Endothelial cell of umbilical vein (primary cell): ENCODE measurements at regions not wholly inside any gene's neighbourhood (a gene's known extent, or its start where the extent isn't known, plus 50 kb on each side); places are given as distances from the start of the nearest gene placed in this dataset.

ENCODE experiments used
- BruUV-seq: library from RNA; stranded (reverse); fragments of 400-500 nt; replicated peaks from 2 replicates; lab custom pipeline; 2021; lab: Mats Ljungman, UMichigan
- CTCF ChIA-PET: fragments of 300-600, 350-600 bp; sonication (Branson Sonifier 250); formaldehyde crosslinking; loops from one replicate; lab custom pipeline; 2021; ENCODE audit warnings: antibody characterized with exemption, inconsistent platforms; lab: Charles Lee
- POLR2A ChIA-PET: fragments of 300-600, 350-600 bp; sonication (Branson Sonifier 250); formaldehyde crosslinking; loops from one replicate; lab custom pipeline; 2021; ENCODE audit warnings: antibody characterized with exemption, inconsistent platforms; lab: Charles Lee
- DNase-seq: peaks from one replicate; pipeline ENCODE4 v3.0.0-alpha.2; 2011; ENCODE audit warnings: low read depth, low spot score
- FAIRE-seq: peaks from 2 replicates; lab custom pipeline; 2011; peaks lifted over from hg19 to GRCh38; lab: Jason Lieb, UNC
- H2AFZ ChIP-seq: 2 replicates; pipeline ENCODE4 v1.6.0; 2012; ENCODE audit warnings: low read depth, low read length, control low read depth, inconsistent platforms
- H3K27ac ChIP-seq: 2 replicates; pipeline ENCODE4 v1.5.1; 2011; ENCODE audit warnings: low read depth, mild to moderate bottlenecking, control low read depth, low read length, moderate library complexity; ENCODE audit not compliant: insufficient read depth
- H3K27me3 ChIP-seq, 2 experiments: 2 replicates each; pipeline versions ENCODE4 v1.6.0 to v1.6.1; 2011; ENCODE audit warnings: low read length in 2 of 2, mixed read lengths in 1 of 2; ENCODE audit not compliant: control insufficient read depth in 2 of 2, insufficient read depth in 2 of 2
- H3K36me3 ChIP-seq, 2 experiments: 2 replicates in 1 of 2; 3 replicates in 1 of 2; pipeline ENCODE4 v1.5.1; 2011; ENCODE audit warnings: low read length in 2 of 2, mild to moderate bottlenecking in 1 of 2, moderate library complexity in 1 of 2; ENCODE audit not compliant: control insufficient read depth in 2 of 2, insufficient read depth in 2 of 2; ENCODE audit errors: extremely low read depth in 1 of 2
- H3K4me1 ChIP-seq: 3 replicates; pipeline ENCODE4 v1.5.1; 2011; ENCODE audit warnings: mild to moderate bottlenecking, low read length; ENCODE audit not compliant: control insufficient read depth, insufficient read depth; ENCODE audit errors: extremely low read depth
- H3K4me2 ChIP-seq: 2 replicates; pipeline ENCODE4 v1.6.1; 2011; ENCODE audit warnings: low read length, control low read depth, mixed read lengths; ENCODE audit not compliant: insufficient read depth
- H3K4me3 ChIP-seq, 3 experiments: fragments of 200-600 bp in 1 of 3; sonication (generic), shearing (Covaris generic) in 1 of 3; replicated peaks in 1 of 3; 2 replicates each; pipeline ENCODE4 v1.5.1; 2011 to 2016; ENCODE audit warnings: control low read depth in 3 of 3, low read length in 3 of 3, mild to moderate bottlenecking in 2 of 3, inconsistent platforms in 1 of 3, low read depth in 1 of 3, moderate library complexity in 1 of 3; ENCODE audit not compliant: insufficient read depth in 1 of 3
- H3K79me2 ChIP-seq: 2 replicates; pipeline ENCODE4 v1.6.0; 2012; ENCODE audit warnings: low read length, inconsistent platforms; ENCODE audit not compliant: control insufficient read depth, insufficient read depth
- H3K9ac ChIP-seq: replicated peaks from 2 replicates; pipeline ENCODE3; 2011; ENCODE audit warnings: low read length, control low read depth; ENCODE audit not compliant: insufficient read depth; ENCODE audit errors: extremely low read depth
- H3K9me1 ChIP-seq: replicated peaks from 3 replicates; pipeline ENCODE4 v1.6.0; 2011; ENCODE audit warnings: mild to moderate bottlenecking, low read length; ENCODE audit not compliant: control insufficient read depth, insufficient read depth; ENCODE audit errors: extremely low read depth
- H3K9me3 ChIP-seq: replicated peaks from 2 replicates; pipeline ENCODE4 v1.5.1; 2012; ENCODE audit warnings: low read length, inconsistent platforms; ENCODE audit not compliant: control insufficient read depth, insufficient read depth
- H4K20me1 ChIP-seq: replicated peaks from 2 replicates; pipeline ENCODE3; 2011; ENCODE audit warnings: mild to moderate bottlenecking, low read length; ENCODE audit not compliant: control insufficient read depth, insufficient read depth; ENCODE audit errors: extremely low read depth
- EZH2 ChIP-seq: IDR thresholded peaks from 2 replicates; pipeline ENCODE4 v1.6.1; 2012; ENCODE audit warnings: borderline replicate concordance, low read depth, mild to moderate bottlenecking, moderate library complexity, low read length, inconsistent platforms; ENCODE audit not compliant: severe bottlenecking
- FOS ChIP-seq: IDR thresholded peaks from 2 replicates; pipeline ENCODE4 v1.6.1; 2011; ENCODE audit warnings: mild to moderate bottlenecking, low read length, moderate library complexity, borderline replicate concordance; ENCODE audit not compliant: insufficient read depth
- GATA2 ChIP-seq: IDR thresholded peaks from 2 replicates; pipeline ENCODE4 v1.7.0; 2011; ENCODE audit warnings: low read depth, mild to moderate bottlenecking, moderate library complexity, mixed read lengths, low read length; ENCODE audit not compliant: insufficient read length, insufficient read depth
- JUN ChIP-seq: IDR thresholded peaks from 2 replicates; pipeline ENCODE4 v1.6.1; 2011; ENCODE audit warnings: borderline replicate concordance, low read depth; ENCODE audit not compliant: insufficient read length, insufficient read depth
- MYC ChIP-seq: IDR thresholded peaks from one replicate; pipeline ENCODE4 v1.6.1; 2011; ENCODE audit warnings: mild to moderate bottlenecking, low read depth, low read length
- POLR2A ChIP-seq: IDR thresholded peaks from 2 replicates; pipeline ENCODE4 v1.6.1; 2012; ENCODE audit warnings: low read depth, mild to moderate bottlenecking, control low read depth, low read length
- POLR2AphosphoS5 ChIP-seq: IDR thresholded peaks from 2 replicates; pipeline ENCODE4 v1.6.1; 2012; ENCODE audit warnings: low read depth, mild to moderate bottlenecking, control low read depth, low read length, moderate library complexity; ENCODE audit not compliant: insufficient read depth
- dilution Hi-C: fragments of 300-500 bp; cut with MboI; formaldehyde crosslinking; loops from one replicate; pipeline ENCODE4 v1.15.0; 2019; ENCODE audit warnings: low sequenced_read_pairs; ENCODE audit not compliant: extremely low pct_ligation_motif_present
- intact Hi-C: fragments of 100-400 bp; cut with micrococcal nuclease; formaldehyde crosslinking; loops from one replicate; pipeline ENCODE4 v1.10.0; 2022
- TF ChIP-seq, protein P1 (sequence below): IDR thresholded peaks from 2 replicates; pipeline ENCODE4 v1.6.1; 2011; ENCODE audit not compliant: insufficient read depth, insufficient read length
- TF ChIP-seq, protein P2 (sequence below), 2 donors: IDR thresholded peaks; 1 replicate in 1 of 2; 2 replicates in 1 of 2; pipeline ENCODE4 v1.5.1; 2011; ENCODE audit warnings: low read length in 2 of 2, mild to moderate bottlenecking in 2 of 2, moderate library complexity in 2 of 2, control low read depth in 1 of 2, inconsistent platforms in 1 of 2, low read depth in 1 of 2; ENCODE audit not compliant: insufficient read depth in 1 of 2; ENCODE audit errors: extremely low read depth in 1 of 2

DNA sequence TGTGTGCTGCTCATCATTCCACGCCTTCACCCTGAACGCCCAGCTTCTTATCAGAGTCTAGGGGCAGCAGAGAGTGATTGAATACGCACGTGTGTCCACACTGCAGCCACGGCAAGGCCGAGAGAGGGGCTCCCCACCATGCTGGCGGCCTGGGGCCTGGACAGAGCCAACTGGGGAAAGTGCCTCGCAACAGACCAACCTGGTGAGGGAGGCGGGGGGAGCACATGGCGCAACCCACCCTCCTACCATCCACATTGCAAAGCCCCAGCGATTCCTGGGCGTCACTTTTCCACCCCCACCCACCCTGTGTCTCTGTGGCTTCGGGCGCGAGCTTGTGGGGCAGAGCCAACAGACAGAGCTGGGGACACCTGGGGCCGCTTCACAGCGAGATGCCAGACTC lies 66.4 kb upstream of the DUSP22 start:
- H3K79me2 ChIP-seq: no peaks in the 10 kb centered on the region
- H4K20me1 ChIP-seq: no peaks in the 10 kb centered on the region
- H3K4me1 ChIP-seq: peaks cover 2% of the 10 kb centered on the region
- no peaks in the 10 kb centered on the region for H3K36me3 ChIP-seq
- no peaks in the 10 kb centered on the region for H3K27me3 ChIP-seq
- ChIA-PET POLR2A (no interaction called here), CTCF (interaction anchor here (1.2 kb wide), 1 partner anchor 9 kb away, joined by 4 read pairs; no protein-coding TSS in a partner anchor)
- H3K4me3 ChIP-seq: no peak overlapping the region
- H3K27ac ChIP-seq: no peak overlapping the region
- no TSS peak for BruUV-seq
- no peak for DNase-seq
- no peaks in the 10 kb centered on the region for H3K9me3 ChIP-seq
- H3K9ac ChIP-seq: no peak overlapping the region
- no peaks in the 10 kb centered on the region for H3K9me1 ChIP-seq
- FAIRE-seq: no peak
- TF ChIP-seq GATA2 (no peak), FOS (no peak), MYC (no peak), POLR2A (no peak), POLR2AphosphoS5 (no peak), JUN (no peak), EZH2 (no peak)
- TF ChIP-seq, protein P1, sequence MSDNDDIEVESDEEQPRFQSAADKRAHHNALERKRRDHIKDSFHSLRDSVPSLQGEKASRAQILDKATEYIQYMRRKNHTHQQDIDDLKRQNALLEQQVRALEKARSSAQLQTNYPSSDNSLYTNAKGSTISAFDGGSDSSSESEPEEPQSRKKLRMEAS: no peak
- TF ChIP-seq, protein P2, sequence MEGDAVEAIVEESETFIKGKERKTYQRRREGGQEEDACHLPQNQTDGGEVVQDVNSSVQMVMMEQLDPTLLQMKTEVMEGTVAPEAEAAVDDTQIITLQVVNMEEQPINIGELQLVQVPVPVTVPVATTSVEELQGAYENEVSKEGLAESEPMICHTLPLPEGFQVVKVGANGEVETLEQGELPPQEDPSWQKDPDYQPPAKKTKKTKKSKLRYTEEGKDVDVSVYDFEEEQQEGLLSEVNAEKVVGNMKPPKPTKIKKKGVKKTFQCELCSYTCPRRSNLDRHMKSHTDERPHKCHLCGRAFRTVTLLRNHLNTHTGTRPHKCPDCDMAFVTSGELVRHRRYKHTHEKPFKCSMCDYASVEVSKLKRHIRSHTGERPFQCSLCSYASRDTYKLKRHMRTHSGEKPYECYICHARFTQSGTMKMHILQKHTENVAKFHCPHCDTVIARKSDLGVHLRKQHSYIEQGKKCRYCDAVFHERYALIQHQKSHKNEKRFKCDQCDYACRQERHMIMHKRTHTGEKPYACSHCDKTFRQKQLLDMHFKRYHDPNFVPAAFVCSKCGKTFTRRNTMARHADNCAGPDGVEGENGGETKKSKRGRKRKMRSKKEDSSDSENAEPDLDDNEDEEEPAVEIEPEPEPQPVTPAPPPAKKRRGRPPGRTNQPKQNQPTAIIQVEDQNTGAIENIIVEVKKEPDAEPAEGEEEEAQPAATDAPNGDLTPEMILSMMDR (IDR thresholded peaks at IDR 0.05; ENCODE audit: extremely low read depth in 1 of 2, insufficient read depth in 1 of 2, low read depth in 1 of 2, low read length in 2 of 2): no peak
- H2AFZ ChIP-seq: no peak overlapping the region
- dilution Hi-C loops: no loop called here
- H3K4me2 ChIP-seq: no peak overlapping the region
- intact Hi-C loops: no loop called here
